Limb (tissue), 2 donors: ENCODE measurements at regions not wholly inside any gene's neighbourhood (a gene's known extent, or its start where the extent isn't known, plus 50 kb on each side); places are given as distances from the start of the nearest gene placed in this dataset.

Experiments
- DNase-seq, 2 donors: peaks; one replicate each; pipeline ENCODE4 v3.0.0-alpha.2; 2016; ENCODE audit errors: extremely low spot score in 2 of 2

DNA sequence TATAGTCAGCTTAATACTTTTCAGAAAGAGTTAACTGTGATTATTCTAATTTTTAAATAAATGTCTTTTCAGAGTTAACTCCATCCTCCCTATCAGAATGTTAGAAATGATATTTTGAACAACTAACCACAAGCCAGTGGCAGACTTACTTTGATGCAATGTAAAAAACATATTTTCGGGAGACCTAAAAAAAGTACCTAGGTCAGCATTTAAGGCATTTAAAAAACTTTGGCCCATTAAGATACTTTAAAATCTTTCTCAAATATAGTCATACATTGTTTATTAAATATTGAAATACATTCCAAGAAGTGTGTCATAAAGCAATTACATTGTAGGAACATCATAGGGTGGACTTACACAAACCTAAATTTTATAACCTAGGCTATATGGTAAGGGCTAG is 426.1 kb downstream of the PABPC4L start:
- no peak for DNase-seq

DNA sequence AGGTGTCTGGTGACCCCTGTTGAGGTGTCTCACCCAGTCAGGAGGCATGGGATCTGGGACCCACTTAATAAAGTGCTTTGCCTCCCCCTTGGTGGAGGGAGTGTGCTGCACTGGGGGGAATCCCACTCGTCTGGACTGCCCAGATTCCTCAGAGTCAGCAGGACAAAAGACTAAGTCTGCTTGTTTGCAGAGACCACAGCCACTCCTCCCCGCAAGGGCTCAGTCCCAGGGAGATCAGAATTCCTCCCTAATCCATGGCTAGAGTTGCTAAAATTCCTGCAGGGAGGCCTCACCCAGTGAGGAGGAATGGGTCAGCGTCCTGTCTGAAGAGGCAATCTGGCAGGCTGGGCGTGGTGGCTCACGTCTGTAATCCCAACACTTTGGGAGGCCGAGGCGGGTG is 442.2 kb downstream of the PABPC4L start:
- DNase-seq = no peak

DNA sequence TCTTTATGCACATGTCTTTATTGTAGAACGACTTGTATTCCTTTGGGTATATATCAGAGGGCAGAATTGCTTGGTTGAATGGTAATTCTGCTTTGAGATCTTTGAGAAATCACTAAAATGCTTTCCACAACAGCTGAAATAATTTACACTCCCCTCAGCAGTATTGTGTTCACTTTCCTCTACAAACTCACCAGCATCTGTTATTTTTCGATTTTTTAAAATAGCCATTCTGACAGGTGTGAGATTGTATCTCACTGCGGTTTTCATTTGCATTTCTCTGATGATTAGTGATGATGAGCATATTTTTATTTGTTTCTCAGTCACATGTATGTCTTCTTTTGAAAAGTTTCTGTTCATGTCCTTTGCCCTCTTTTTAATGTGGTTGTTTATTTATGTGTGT is 459.8 kb downstream of the PABPC4L start:
- no peak for DNase-seq

DNA sequence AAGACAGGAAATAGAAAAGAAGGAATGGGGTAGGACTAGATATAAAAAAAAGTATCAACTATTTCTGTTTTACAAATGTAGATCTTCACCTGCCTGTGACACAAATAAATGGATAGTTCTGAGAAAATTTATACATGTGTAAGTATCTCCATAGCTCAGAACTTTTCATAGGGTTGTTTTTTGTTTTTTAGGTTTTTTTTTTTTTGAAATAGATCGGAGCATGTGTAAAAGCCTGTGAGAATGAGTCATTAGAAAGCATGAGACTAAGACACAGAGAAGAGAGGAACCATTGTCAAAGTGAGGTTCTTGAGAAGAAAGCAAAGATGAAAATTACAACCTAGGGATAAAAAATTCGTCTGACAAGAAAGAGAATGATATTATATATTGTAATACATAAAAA is 481.6 kb downstream of the PABPC4L start:
- DNase-seq = no peak

DNA sequence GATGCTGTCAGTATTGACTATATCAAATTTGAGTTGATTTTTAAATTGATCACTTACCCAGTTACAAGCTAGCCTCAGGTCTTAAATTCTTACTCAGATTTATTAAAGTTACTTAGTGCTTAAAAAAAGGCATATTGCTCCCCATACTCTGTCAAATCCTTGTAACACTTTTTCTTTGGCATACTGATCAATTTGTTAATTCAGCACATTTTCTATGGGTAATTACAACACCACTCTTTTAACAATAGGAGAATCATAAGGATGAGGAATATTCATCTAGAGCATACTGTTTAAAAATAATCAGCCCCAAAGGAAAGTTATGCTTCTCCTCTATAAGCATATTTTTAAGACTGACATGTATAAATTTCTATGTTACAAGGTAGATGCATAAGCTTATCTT is 482.5 kb downstream of the PABPC4L start:
- DNase-seq = no peak

DNA sequence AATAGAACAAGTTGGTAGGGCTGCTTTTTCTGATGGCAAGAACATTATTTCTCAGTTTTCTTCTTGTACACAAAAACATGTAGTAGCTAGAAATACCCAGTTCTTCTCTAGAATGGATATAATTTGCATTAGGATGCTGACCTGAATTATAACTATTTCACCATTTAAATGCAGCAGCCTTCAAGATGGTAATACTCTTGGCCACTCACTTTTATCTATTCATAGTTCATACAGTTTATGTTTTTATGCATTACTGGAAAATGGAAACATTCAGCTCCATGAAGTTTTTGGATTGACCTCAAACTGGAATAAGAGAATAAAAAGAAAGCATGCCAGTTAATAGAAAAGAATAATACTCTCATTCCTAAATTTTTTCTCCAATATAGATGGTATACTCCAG is 487.4 kb downstream of the PABPC4L start:
- no peak for DNase-seq

DNA sequence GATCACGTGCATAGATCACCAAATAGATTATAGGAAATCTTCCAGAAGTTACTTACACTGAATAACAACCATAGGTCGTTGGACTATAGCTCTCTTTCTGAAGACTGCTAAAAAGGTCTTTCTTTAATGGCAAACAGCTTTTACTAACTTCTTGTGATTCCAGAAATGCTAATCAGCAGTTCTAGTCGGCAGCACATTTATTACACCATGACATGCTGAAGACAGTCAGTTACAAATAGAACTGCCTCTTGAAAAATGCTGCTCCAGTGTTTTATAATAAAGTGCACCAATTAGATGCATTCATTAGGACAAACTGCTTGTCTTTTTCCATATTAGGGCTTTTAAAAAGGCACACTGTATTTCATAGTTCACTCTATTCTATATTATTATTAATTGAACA is 488.2 kb downstream of the PABPC4L start:
- DNase-seq = no peak

DNA sequence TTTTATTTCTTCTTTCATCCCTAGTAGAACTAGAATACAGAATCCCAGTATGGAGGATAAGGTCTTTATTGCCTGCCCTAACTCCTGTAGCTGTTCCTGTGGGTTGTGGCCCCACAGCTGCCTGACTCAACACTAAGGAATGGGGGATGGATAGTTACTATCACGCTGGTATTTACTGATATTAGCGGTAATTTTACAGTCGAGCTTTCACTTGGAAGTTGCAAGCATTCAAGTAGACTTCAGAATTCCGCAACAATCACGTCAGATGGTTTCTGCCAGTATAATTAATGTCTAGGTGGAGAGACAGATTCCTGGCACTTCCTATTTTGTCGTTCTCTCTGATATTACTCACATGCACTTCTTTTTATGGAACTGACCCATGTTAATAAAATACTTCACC is 489.8 kb downstream of the PABPC4L start:
- DNase-seq = no peak

DNA sequence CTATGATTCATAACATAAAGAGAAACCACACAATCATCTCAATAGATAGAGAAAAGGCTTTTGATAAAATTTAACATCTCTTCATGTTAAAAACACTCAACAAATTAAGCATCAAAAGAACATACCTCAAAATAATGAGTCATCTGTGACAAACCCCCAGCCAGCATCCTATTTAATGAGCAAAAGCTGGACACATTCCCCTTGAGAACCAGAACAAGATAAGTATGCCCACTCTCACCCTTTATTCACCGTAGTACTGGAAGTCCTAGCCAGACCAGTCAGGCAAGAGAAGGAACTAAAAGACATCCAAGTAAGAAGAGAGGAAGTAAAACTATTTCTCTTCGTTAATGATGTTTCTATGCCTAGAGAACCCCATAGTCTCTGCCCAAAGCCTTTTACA is 507.2 kb downstream of the PABPC4L start:
- no peak for DNase-seq

DNA sequence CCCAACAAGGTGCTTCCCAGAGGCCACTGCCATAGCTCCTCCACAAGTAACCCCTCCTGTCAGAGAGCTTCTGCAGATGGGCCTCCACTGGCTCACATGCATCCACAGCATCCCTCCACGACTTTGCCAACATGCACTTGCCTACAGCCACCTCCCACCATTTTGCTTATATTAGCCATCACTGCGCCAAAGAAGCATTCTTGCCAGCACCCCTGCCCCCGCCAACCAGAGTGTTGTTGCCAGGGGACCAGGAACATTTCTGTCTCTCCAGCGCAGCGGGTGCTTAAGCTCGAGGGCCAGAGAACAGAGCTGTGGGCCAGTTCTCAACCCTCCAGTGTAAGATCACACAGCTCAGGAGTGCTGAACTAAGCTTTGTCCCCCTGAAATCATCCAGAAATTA is 517.6 kb downstream of the PABPC4L start:
- no peak for DNase-seq

DNA sequence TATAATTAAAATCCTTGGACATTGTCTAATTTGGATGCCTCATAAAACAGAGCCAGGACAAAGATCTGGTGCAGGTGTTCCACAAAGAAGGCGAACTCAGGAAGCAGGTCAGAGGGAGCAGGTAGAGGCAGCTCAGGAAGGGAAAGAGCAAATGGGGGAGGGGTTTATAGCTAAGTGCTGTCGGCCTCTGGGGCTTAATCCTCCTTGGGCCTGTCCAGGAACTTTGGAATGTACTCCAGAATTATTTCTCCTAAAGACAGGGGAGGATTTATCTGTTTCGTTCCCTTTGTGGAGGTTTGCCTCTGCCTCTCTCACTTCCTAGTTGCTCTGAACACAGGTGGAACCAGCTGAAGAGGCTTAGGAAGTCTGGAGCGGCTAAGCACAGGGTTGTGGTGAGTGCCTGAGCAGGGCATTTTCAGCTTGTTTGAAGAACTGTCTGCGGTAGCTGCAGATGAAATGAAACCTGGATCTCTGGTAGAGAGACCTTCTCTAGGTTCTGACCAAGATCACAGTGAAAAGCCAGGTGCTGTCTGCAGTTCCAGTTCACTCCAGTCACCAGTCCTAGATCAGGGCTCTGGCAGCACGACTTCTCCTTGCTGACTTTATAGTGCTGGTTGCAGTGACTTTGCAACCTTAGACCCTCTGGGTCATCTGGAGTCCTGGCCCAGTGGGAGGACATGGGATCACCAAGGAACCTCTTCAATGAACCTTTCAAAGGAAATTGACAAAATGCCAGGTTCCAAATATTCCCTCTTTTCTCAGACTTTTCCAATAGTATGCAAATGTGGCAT is 519.2 kb downstream of the PCDH10 start:
- no peak for DNase-seq

DNA sequence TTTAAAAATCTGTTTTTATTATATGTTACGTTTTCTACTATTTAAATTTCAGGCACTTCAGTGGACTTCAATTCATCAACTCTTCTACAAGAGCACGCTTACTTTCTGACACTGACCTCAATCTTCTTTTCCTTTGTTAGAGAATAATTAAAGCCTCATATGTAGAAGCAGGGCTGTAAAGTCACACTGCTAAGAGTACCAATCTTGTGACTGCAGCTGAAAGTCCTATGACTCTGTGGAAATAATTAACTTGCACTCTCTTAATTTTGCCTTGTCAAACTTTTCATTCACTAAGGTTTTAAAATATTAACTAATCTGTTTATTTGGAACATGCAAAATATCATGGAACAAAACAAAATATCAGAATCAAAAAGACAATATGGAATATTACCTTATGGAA is 498.1 kb downstream of the PCDH10 start:
- DNase-seq = no peak

DNA sequence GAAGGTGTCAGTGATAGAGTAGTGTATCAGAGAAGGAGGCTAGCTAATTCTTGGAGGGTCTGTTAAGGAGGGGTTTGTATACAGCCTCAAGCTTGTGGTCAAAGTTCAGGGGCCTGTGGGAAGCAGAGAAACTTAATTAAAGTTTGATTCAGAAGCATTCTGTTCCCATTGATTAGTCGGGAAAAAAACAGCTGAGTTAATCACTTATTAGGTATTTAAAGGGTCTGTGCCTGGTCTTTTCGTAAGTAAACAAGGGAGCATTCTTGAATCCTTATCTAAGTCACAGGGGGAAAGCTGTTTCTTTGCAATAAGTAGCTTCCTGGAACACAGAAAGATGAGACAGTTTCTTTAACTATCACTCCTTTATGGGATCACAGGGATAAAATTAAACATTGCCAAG is 492.1 kb downstream of the PCDH10 start:
- DNase-seq = no peak

DNA sequence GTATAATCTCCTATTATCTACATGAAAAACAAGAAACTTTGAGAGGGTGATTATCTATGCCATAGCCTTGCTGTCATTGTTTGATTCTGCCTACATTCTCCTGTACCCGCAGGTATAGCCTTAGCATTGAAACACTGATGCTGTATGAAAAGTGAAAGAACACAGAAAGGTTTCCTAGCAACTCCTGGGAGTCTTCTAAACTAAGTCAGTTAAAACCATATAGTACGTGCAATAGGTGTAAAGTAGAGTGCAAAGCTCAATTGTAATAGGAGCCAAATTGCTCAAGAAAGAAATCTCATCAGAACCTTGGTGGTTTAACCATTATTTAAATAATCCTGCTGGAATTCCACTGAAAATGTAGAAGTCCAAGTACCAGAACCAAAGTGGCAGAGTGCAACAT is 489.7 kb downstream of the PCDH10 start:
- no peak for DNase-seq

DNA sequence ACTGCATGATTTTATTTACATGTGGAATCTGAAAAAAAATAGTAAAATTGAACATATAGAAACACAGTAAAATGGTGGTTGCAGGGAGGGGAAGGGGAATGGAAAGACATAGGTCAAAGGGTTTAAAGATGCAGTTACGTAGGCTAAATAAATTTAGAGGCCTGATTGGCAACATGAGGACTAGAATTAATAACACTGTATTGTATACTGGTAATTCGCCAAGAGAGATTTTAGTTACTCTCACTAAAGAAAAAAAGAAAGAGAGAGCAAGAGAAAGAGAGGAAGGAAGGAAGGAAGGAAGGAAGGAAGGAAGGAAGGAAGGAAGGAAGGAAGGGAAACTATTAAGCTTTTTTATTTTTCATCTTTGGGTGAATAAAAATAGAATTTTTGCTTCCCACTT is 488.1 kb downstream of the PCDH10 start:
- DNase-seq = no peak

DNA sequence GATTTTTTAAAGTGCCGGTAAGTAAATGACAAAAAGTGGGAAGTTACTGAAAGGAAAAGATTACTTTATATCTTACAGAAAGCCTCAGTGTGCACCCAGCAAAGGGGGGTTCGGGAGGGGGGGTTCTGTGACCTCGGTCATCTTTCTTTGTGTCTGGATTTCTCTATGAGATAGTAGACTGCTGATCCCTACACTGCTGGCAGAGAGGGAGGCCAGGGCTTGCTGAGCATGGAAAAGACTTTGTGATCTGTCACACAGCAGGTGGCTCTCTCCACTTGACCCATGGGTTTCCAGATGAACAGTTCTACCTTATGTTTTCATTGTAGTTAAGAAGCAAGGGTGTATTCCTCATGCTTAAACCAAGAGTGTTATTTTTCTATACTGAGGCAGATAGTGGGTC is 475.6 kb downstream of the PCDH10 start:
- no peak for DNase-seq

DNA sequence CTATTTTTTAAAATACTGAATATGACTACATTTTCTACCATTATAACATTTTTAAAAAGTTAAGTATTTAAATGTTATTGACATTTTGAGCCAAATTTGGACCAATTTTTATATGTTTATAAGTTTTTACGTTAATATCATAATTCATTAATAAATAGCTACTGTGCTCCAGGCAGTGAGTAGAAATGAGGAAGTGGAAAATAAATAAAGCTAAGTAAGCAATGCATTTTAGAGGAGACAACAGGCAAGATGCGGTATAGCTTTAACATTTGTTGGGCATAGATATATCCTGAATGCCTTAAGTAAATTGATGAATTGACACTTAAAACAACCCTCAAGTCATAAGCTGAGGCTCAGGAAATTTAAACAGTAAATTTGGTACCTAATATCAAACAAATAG is 474.8 kb downstream of the PCDH10 start:
- DNase-seq = no peak

DNA sequence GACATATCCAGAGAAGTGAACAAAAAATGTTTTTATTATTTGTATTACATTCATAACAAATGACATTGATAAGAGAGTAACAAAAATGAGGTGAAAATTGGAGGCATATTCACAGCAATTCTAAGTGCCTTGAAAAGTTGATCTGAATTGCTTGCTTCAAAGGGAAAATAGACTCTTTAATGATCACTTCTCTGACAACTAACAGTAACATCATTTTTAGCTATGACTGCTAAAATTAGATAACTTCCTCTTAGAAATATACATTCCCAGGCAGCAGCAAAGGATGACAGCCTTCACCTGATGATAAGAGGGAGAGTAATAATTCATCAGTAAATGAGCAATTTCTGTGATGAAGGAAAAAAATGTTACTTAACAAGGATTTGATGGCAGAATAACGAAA is 472.5 kb downstream of the PCDH10 start:
- no peak for DNase-seq

DNA sequence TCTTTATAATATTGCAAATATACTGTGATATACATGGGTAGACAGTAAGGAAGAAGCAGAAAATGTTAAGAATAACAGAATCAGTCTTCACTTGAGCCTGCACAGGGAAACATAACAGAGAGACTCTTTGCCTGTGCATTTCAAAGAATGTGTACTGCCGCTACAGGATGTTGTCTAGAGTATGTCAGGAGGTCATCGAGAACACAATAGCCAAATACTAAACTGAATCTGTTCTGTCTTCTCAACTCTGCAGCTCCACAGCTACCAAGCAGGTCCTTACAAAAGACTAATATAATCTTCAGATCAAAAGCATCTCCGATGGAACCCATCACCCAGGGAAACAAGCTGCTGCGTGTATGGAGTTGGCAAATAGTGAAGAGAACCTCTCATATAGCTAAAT is 471.5 kb downstream of the PCDH10 start:
- DNase-seq = no peak

DNA sequence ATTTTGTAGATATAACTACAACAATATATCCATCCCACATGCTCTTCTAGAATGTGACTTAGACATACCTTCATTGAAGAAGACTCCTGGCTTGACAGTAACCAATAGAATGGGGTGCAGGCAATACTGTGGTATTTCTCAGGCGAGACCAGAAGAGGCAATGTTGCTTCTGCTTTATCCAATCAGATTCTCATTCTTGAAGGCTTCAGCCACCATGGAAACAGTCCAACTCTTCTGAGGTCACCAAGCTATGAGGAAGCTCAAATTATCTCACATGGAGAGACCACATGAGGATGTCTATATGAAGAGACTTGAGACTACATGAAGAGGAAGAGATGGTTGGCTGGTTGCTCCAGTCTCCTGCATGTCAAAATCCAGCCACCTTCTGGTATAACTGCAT is 469.9 kb downstream of the PCDH10 start:
- DNase-seq = no peak

DNA sequence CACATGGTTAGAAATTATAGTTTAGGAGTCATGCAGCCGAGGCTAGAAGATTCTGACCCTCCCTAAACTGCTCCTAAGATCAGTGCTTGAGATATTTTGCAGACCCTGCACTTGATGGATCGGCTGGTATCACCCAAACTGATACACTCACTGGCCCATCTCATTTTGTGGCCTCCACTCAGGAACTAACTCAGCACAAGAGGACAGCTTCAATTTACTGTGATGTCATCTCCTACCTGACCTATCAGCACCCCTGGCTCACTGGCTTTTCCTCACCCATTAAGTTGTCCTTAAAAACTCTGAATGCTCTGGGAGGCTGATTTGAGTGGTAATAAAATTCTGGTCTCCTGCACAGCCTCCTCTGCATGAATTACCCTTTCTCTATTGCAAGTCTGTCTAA is 450.9 kb downstream of the PCDH10 start:
- DNase-seq = no peak

DNA sequence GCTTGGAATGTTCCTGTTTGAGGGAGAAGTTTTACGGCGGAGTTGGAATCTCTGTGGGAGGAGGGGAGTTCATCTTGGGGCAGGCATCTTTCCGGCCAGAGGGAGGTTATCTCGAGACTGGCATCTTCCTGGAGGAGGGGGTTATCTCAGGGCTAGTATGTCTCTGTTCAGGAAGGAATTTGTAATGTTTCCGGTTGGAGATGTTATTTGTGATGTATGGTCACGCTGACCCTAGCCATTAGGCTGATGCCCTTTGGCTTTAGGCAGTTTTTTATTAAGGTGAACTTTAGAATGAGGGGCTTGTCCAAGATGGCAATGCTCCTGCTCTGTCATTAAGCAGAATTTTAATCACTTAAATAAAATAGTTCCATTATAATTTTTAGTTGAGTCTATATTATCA is 449.7 kb downstream of the PCDH10 start:
- DNase-seq = no peak

DNA sequence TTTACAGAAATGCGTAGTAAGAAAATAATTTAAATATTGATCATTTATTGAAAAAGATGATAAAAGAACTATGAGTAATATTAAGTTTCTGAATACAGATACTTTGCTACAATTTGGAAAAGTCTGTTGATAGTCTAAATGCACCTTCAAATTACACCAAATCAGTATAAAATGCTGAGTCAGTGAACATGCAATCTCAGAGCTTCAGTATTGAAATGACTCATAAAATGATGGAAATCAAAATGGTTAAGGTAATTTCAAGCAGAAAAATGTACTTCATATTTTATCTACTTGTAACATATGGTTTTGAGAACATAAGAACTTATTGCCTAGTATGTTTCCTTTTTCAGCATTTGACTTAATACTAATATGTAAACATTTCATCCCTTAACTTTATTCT is 448.2 kb downstream of the PCDH10 start:
- no peak for DNase-seq

DNA sequence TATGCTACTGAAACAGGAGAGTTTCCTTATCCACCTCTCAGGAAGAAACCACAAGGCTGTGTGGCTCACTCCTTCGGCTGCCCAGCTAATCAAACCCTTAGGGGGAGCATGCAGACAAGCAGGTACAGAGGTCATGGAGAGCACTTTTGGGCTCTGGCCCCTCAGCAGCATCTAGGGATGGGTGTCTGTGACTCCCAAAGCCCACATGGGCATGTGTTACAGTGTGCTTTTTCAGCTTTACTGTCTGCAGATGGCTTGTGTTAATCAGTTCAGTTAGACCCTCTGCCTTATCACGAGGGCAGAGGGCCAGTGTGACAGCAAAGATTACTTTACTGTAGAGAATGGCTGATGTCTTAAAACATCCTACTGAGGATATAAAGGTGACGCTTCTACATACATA is 447.4 kb downstream of the PCDH10 start:
- DNase-seq = no peak
